Immature natural killer cell (primary cell): ENCODE measurements at regions not wholly inside any gene's neighbourhood (a gene's known extent, or its start where the extent isn't known, plus 50 kb on each side); places are given as distances from the start of the nearest gene placed in this dataset.
"Not testable (repeated sequence)": the region's sequence is repeated elsewhere in the genome, so short reads cannot be mapped to it uniquely, and the experiment has no call there.

Source experiments
- DNase-seq, 3 donors: peaks; one replicate each; pipeline ENCODE4 v3.0.0; 2022; ENCODE audit warnings: mixed read lengths in 1 of 3
- H3K27ac Mint-ChIP-seq, 6 donors: one replicate each; pipeline ENCODE4 v1.8.0; 2020; ENCODE audit warnings: mixed read lengths in 6 of 6, mild to moderate bottlenecking in 5 of 6, inconsistent platforms in 4 of 6, moderate library complexity in 3 of 6
- H3K27me3 Mint-ChIP-seq, 3 donors: one replicate each; pipeline ENCODE4 v1.8.0; 2020 to 2021; ENCODE audit warnings: low read depth in 3 of 3, mild to moderate bottlenecking in 3 of 3, mixed read lengths in 3 of 3, moderate library complexity in 3 of 3, inconsistent platforms in 1 of 3
- H3K36me3 Mint-ChIP-seq, 3 donors: one replicate each; pipeline ENCODE4 v1.8.0; 2020; ENCODE audit warnings: mixed read lengths in 3 of 3, inconsistent platforms in 2 of 3, mild to moderate bottlenecking in 2 of 3
- H3K4me1 Mint-ChIP-seq, 2 donors: one replicate each; pipeline ENCODE4 v1.8.0; 2020; ENCODE audit warnings: inconsistent platforms in 2 of 2, mild to moderate bottlenecking in 2 of 2, mixed read lengths in 2 of 2, moderate library complexity in 1 of 2
- H3K4me3 Mint-ChIP-seq, 5 donors: one replicate each; pipeline ENCODE4 v1.8.0; 2020; ENCODE audit warnings: mild to moderate bottlenecking in 5 of 5, mixed read lengths in 5 of 5, inconsistent platforms in 3 of 5, moderate library complexity in 3 of 5
- H3K9me3 Mint-ChIP-seq, 6 donors: one replicate each; pipeline ENCODE4 v1.8.0; 2020; ENCODE audit warnings: mild to moderate bottlenecking in 6 of 6, mixed read lengths in 6 of 6, inconsistent platforms in 4 of 6, moderate library complexity in 3 of 6

- H3K4me3 Mint-ChIP-seq, DNase-seq, H3K4me1 Mint-ChIP-seq, H3K27me3 Mint-ChIP-seq, H3K27ac Mint-ChIP-seq, H3K36me3 Mint-ChIP-seq: not testable (repeated sequence)
- peaks cover 2 to 23% (median 7%) of the 10 kb centered on the region in 6 donors for H3K9me3 Mint-ChIP-seq
Measured at GRCh38 chr2:89756616-89757015, 1065.1 kb downstream of the RPIA start.

GRCh38 chr2:89758332-89759026, 1067.0 kb downstream of the RPIA start:
- peaks cover 2 to 29% (median 7%) of the 10 kb centered on the region in 6 donors for H3K9me3 Mint-ChIP-seq
- DNase-seq, H3K4me3 Mint-ChIP-seq, H3K4me1 Mint-ChIP-seq, H3K27me3 Mint-ChIP-seq, H3K36me3 Mint-ChIP-seq, H3K27ac Mint-ChIP-seq: not testable (repeated sequence)

- not testable (repeated sequence) for DNase-seq, H3K4me1 Mint-ChIP-seq, H3K36me3 Mint-ChIP-seq, H3K4me3 Mint-ChIP-seq, H3K27ac Mint-ChIP-seq
- H3K27me3 Mint-ChIP-seq, result peaks cover 6 to 10% (median 10%) of the 10 kb centered on the region in 3 donors
- peaks cover 2 to 30% (median 11%) of the 10 kb centered on the region in 6 donors for H3K9me3 Mint-ChIP-seq
Measured at GRCh38 chr2:89760762-89761161, 1069.3 kb downstream of the RPIA start.

GRCh38 chr2:89761171-89761570, 1069.7 kb downstream of the RPIA start:
- peaks cover 2 to 27% (median 9%) of the 10 kb centered on the region in 6 donors for H3K9me3 Mint-ChIP-seq
- not testable (repeated sequence) for H3K4me1 Mint-ChIP-seq, H3K4me3 Mint-ChIP-seq, H3K36me3 Mint-ChIP-seq, DNase-seq, H3K27ac Mint-ChIP-seq
- peaks cover 8 to 12% (median 10%) of the 10 kb centered on the region in 3 donors for H3K27me3 Mint-ChIP-seq

GRCh38 chr2:89761863-89762262, 1070.4 kb downstream of the RPIA start:
- not testable (repeated sequence) for H3K4me3 Mint-ChIP-seq, H3K27ac Mint-ChIP-seq, H3K4me1 Mint-ChIP-seq, DNase-seq, H3K36me3 Mint-ChIP-seq
- H3K27me3 Mint-ChIP-seq, result peaks cover 9 to 18% (median 13%) of the 10 kb centered on the region in 3 donors
- H3K9me3 Mint-ChIP-seq, result peaks cover 5 to 24% (median 6%) of the 10 kb centered on the region in 6 donors

- Mint-ChIP-seq H3K9me3 (peaks cover 5 to 21% (median 9%) of the 10 kb centered on the region in 6 donors), H3K27me3 (peaks cover 13 to 20% (median 19%) of the 10 kb centered on the region in 3 donors), H3K4me1 (peaks cover 12 to 14% of the 10 kb centered on the region in 2 donors)
- not testable (repeated sequence) for H3K36me3 Mint-ChIP-seq, H3K27ac Mint-ChIP-seq, DNase-seq, H3K4me3 Mint-ChIP-seq
Measured at GRCh38 chr2:89762461-89763253, 1071.2 kb downstream of the RPIA start.

GRCh38 chr2:89763254-89763580, 1071.7 kb downstream of the RPIA start:
- Mint-ChIP-seq H3K27me3 (peaks cover 13 to 19% (median 19%) of the 10 kb centered on the region in 3 donors), H3K9me3 (peaks cover 5 to 24% (median 11%) of the 10 kb centered on the region in 6 donors), H3K36me3 (peaks cover 0 to 3% (median 3%) of the 10 kb centered on the region in 3 donors), H3K4me3 (no peak overlapping the region), H3K4me1 (peaks cover 15 to 18% of the 10 kb centered on the region in 2 donors), H3K27ac (no peak overlapping the region)
- no peak for DNase-seq

- Mint-ChIP-seq H3K36me3 (peaks cover 0 to 3% (median 3%) of the 10 kb centered on the region in 3 donors), H3K4me1 (peaks cover 15 to 21% of the 10 kb centered on the region in 2 donors), H3K9me3 (peaks cover 5 to 25% (median 13%) of the 10 kb centered on the region in 6 donors), H3K4me3 (no peak overlapping the region), H3K27ac (no peak overlapping the region), H3K27me3 (peaks cover 12 to 19% (median 17%) of the 10 kb centered on the region in 3 donors)
- no peak for DNase-seq
Measured at GRCh38 chr2:89763581-89764485, 1072.4 kb downstream of the RPIA start.

- H3K4me3 Mint-ChIP-seq, result peak overlapping the region in 1 of 5 donors; percentile 30
- H3K36me3 Mint-ChIP-seq, H3K27ac Mint-ChIP-seq, DNase-seq: not testable (repeated sequence)
- peaks cover 15 to 21% of the 10 kb centered on the region in 2 donors for H3K4me1 Mint-ChIP-seq
- H3K27me3 Mint-ChIP-seq, result peaks cover 12 to 19% (median 17%) of the 10 kb centered on the region in 3 donors
- H3K9me3 Mint-ChIP-seq, result peaks cover 5 to 25% (median 13%) of the 10 kb centered on the region in 6 donors
Measured at GRCh38 chr2:89764571-89765360, 1073.3 kb downstream of the RPIA start.

GRCh38 chr2:89765361-89765718, 1073.9 kb downstream of the RPIA start:
- H3K27ac Mint-ChIP-seq, DNase-seq, H3K4me3 Mint-ChIP-seq, H3K36me3 Mint-ChIP-seq: not testable (repeated sequence)
- peaks cover 12 to 19% (median 17%) of the 10 kb centered on the region in 3 donors for H3K27me3 Mint-ChIP-seq
- H3K4me1 Mint-ChIP-seq, result peaks cover 15 to 21% of the 10 kb centered on the region in 2 donors
- H3K9me3 Mint-ChIP-seq, result peaks cover 5 to 30% (median 14%) of the 10 kb centered on the region in 6 donors

GRCh38 chr2:89766141-89766990, 1074.9 kb downstream of the RPIA start:
- Mint-ChIP-seq H3K27me3 (peaks cover 13 to 19% (median 16%) of the 10 kb centered on the region in 3 donors), H3K4me1 (peaks cover 15 to 21% of the 10 kb centered on the region in 2 donors), H3K4me3 (peak overlapping the region; percentile 14 to 50 (median 19)), H3K9me3 (peaks cover 6 to 32% (median 16%) of the 10 kb centered on the region in 6 donors)
- H3K27ac Mint-ChIP-seq, H3K36me3 Mint-ChIP-seq, DNase-seq: not testable (repeated sequence)

- not testable (repeated sequence) for H3K36me3 Mint-ChIP-seq, H3K27ac Mint-ChIP-seq, DNase-seq
- Mint-ChIP-seq H3K27me3 (peaks cover 17 to 21% (median 18%) of the 10 kb centered on the region in 3 donors), H3K9me3 (peaks cover 11 to 37% (median 23%) of the 10 kb centered on the region in 6 donors), H3K4me3 (peak overlapping the region; percentile 50 to 80 (median 62)), H3K4me1 (peaks cover 15 to 21% of the 10 kb centered on the region in 2 donors)
Measured at GRCh38 chr2:89767058-89767457, 1075.6 kb downstream of the RPIA start.
